Amygdala (tissue), 56 donors: ENCODE measurements at regions not wholly inside any gene's neighbourhood (a gene's known extent, or its start where the extent isn't known, plus 50 kb on each side); places are given as distances from the start of the nearest gene placed in this dataset.

Experiments
- DNase-seq, 56 donors: peaks; one replicate each; lab custom pipeline; 2025; lab: John Stamatoyannopoulos, UW

DNA sequence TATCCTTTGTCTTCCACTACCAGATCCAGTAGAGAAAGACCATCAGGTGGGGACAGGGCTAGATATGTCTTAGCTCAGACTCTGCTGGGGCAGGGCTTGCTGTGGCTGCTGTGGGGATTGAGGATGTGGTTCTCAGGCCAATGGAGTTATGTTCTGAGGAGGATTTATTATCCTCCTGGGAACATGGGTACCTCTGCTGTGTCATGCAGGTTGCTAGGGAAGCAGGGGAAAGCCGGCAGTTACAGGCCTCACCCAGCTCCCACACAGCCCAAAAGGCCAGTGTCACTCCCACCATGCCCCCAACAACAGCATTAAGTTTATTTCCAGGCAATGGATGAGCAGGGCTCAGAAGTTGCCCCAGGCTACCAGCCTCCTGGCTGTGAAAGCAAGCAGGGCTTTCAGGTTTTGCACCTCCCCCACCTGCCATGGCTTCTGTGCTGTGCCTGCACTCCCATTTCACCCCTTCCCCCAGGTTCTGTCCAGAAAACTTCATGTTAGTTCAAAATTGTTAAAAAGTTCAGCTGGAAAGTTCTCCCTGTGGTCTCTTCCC is 879.9 kb downstream of the ARAP2 start:
- no peak for DNase-seq

- no peak for DNase-seq
Observed at GRCh38 chr4:35365186-35365585, 879.1 kb downstream of the ARAP2 start.

DNA sequence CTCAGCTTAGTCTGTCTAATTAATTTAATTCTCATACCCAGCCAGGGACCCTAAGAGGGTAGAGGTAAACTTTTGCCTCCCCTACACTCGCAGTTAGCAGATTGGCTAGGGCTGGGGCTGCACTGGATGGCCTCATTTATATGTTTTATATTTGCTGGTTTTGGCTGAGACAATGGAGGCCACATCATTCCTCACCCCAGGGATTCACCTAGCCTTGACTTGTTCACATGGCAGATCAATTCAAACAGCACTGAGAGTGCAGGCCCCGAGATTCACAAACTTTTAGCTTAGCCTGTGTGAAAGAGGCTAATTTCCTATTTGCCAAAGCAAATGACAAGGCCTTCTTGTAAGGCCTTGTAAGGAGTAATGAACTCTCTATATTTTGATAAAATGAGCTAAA is 844.4 kb downstream of the ARAP2 start:
- DNase-seq = no peak

DNA sequence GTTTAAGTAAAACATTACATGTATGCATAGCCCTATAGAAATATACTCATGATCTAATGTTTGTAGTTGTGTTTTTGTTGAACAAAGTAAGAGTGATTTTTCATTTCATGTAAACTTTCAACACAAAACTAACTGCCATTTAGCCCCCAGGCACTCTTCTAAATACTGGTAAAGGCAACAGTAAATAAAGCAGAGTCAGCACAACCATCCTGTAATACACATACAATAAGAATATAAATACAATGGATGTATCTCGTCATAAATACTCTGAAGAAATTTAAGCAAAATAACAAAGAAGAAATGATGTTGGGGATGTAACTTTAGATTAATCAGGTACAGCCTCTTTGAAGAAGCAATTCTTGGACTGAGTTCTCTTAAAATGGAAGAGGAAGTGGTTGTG is 821.2 kb downstream of the ARAP2 start:
- no peak for DNase-seq

DNA sequence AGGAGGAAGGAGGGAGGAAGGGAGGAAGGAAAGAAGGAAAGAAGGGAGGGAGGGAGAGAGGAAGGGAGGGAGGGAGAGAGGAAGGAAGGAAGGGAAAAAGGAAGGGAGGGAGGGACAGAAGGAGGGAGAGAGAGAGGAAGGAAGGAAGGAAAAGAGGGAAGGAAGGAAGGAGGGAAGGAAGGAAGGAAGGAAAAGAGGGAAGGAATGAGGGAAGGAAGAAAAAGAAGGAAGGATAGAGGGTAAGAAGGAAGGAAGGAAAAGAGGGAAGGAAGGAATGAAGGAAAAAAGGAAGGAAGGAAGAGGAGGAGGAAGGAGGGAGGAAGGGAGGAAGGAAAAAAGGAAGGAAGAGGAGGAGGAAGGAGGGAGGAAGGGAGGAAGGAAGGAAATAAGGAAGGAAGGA is 796.8 kb downstream of the ARAP2 start:
- DNase-seq = no peak

- DNase-seq = no peak
Observed at GRCh38 chr4:35459045-35459444, 785.3 kb downstream of the ARAP2 start.

DNA sequence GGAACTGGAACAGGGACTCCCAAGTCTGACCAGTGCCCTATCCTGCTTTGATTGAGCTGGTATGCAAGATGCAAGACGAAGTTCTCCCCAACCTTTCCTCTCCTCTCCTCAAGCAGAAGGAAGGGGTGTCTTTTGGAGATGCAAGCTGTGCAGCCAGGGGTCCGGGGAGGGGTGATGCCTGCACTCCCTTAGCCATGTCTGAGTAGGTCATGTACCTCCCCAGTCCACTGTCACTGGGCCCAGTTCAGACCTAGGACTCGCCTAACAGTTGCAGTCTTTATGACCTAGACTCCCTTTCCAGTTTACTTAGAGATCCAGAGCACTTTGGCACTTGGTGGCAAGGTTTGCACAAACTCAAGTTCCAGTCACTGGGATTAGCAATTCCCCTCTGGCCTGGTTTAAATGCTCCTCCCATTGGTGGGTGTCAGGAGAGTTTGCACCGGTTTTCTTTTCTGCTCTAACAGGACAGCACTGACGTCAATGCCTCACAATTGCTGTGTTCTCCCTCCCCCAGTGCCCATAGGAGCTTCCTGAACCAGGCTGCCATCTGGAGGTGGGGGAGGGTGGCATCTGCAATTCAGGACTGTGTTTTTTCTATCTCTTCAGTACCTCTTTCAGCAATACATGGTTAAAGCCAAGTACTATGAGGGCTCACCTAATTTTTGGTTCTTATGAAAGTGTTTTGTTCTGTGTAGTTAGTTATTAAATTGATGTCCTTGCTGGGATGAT is 782.2 kb downstream of the ARAP2 start:
- peak in 2 of 56 donors; percentile 1 to 3 for DNase-seq

DNA sequence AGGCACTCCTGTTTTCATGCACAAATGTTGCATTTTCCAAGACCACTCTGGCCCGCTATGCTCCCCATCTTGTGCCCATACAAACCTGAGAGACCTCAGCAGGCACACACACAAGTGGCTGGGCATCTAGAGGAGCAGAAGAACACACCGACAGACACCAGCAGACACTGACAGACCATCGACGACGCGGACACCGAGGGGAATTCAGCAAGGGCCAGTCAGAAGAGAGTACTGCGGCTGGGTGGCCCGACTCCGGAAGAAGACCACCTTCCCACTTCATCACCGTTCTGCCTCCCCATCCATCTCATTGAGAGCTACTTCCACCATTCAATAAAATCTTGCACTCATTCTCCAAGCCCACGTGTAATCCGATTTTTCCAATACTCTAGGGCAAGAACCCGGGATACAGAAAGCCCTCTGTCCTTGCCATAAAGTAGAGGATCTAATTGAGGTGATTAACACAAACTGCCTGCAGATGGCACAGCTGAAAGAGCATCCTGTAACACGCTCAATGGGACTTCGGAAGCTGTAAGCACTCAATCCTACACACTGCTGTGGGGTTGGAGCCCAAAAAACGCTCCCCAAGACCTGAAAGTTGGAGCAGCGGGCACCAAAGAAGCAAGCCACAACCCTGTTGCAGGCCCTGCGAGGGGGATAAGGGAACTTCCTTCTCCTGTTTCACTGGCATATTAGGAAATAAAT is 780.9 kb downstream of the ARAP2 start:
- DNase-seq = peak in 2 of 56 donors; percentile 1 to 5

DNA sequence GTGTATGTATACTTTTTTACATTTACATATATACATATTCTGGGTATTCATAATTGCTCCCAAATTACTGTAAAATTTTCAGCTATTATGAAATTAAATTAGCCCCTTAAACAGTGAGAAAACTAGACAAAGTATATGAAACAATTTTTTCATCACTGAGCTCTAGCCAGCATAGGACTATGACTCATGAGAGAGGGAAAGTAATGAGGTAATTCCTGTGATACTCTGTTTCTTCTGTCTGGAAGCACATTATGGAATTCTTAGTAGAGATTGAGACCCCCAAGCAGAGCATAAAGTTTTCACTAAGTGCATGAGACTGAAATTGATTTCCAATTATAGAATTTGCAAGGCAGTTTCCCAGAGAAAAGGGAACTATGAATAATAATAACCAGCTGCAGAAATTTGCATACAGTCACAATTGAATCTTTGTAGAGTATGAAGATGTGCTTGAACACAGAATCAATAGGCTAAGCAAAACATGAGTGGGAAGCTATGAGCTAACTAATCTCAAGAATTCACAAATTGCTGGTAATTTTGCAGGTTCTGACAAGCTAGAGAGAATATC is 779.3 kb downstream of the ARAP2 start:
- DNase-seq = peak in 1 of 56 donors; percentile 22

- DNase-seq = no peak
Observed at GRCh38 chr4:35491093-35491492, 753.2 kb downstream of the ARAP2 start.

DNA sequence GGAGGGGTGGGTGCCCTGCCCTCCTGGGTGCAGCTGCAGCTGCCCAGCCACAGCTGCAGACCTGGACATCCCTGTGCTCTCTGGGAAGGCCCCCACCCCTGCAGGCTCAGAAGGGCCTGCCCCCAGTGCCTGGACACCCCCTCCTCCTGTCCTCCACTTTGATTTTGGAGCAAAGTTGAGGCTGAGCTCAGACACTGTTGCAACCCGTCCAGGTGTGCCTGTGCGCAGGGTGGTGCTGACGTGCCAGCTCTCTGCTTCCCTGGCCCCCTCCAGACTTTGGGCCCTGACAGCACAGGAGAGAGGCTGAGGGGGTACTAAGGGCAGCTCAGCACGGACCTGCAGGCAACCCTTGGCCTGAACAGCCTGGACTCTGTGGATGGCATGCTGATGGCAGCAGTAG is 750.3 kb downstream of the ARAP2 start:
- no peak for DNase-seq

- no peak for DNase-seq
Observed at GRCh38 chr4:35494955-35495354, 749.4 kb downstream of the ARAP2 start.

- no peak for DNase-seq
Observed at GRCh38 chr4:35500812-35501211, 743.5 kb downstream of the ARAP2 start.

GRCh38 chr4:35503435-35503834 is 740.9 kb downstream of the ARAP2 start:
- no peak for DNase-seq

DNA sequence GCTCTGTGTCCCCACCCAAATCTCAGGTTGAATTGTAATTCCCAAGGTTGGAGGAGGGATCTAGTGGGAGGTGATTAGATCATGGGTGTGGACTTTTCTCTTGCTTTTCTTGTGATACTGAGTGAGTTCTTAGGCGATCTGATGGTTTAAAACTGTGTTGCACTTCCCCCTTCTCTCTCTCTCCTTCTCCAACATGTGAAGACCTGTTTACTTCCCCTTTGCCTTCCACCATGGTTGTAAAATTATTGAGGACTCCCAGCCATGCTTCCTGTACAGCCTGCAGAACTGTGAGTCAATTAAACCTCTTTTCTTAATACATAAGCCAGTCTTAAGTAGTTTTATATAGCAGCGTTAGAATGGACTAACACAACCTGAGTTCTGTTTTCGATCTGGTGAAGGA is 738.2 kb downstream of the ARAP2 start:
- no peak for DNase-seq

- no peak for DNase-seq
Observed at GRCh38 chr4:35511851-35512250, 732.5 kb downstream of the ARAP2 start.

GRCh38 chr4:35516102-35516501 is 728.2 kb downstream of the ARAP2 start:
- DNase-seq = no peak

DNA sequence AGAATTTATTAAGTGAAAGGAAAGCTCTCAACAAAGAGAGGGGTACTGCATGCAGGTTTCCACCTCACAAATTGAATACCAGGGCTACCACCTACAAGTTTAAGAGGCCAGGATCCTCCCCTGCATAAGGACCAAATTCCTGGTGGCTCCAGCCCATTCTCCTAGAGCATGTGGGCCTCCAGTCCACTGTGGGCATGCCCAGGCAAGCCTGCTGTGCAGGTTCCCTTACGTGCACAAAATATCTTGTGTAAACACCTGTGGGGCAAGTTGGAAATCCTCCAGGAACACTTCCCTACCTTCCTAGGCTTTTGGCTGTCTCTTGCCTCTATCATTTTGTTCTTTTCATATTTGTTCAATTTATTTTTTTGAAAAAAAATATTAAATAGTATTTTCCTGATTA is 724.3 kb downstream of the ARAP2 start:
- DNase-seq = no peak

DNA sequence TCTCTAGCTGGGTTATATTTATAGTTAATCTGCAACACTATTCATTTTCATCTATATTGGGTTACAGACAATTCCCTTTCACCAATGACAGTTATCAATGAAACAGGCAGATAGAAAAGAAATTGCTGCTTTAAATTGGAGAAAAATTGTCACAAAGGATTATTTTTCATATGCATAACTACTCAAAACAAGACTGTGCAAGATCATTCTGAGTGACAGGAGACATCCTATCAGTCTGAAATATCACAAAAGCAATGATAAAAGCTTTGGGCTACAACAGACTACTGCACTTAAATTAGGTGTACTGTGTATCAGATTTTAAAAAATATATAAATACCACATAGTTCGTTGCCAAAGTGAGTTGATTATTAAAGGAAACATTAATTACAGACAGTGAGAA is 722.6 kb downstream of the ARAP2 start:
- no peak for DNase-seq

- DNase-seq = peak in 12 of 56 donors; percentile 4 to 42 (median 7)
Observed at GRCh38 chr4:35525192-35525978, 718.9 kb downstream of the ARAP2 start.

DNA sequence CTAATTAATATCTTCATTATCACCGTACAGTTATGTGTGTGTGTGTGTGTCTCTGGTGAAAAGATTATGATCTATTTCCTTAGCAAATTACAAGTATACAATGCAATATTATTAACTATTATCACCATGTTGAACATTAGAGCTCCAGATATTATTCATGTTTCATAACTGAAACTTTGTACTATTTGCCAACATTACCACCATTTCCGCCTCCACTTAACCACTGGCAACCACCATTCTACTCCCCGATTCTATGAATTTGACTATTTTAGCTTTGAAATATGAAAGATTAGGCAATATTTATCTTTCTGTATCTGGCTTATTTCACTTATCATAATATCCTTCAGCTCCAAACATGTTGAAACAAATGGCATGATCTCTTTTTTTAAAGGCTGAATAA is 717.9 kb downstream of the ARAP2 start:
- DNase-seq = no peak
